Smooth muscle cell (in vitro differentiated cells): ENCODE measurements at regions not wholly inside any gene's neighbourhood (a gene's known extent, or its start where the extent isn't known, plus 50 kb on each side); places are given as distances from the start of the nearest gene placed in this dataset.
A peak's percentile ranks its signal among the peaks of the same experiment; 100 is the strongest.

Experiments
- DNase-seq: peaks from one replicate; lab custom pipeline; 2025; ENCODE audit not compliant: unreplicated experiment; lab: John Stamatoyannopoulos, UW
- H2AFZ ChIP-seq: fragments of 200-600 bp; sonication (generic); 2 replicates; pipeline ENCODE4 v1.6.0; 2016; ENCODE audit warnings: antibody characterized with exemption, low read depth, mild to moderate bottlenecking
- H3F3A ChIP-seq: fragments of 200-600 bp; sonication (generic); 2 replicates; pipeline ENCODE4 v1.6.0; 2017; ENCODE audit warnings: antibody characterized with exemption, low read depth
- H3K27ac ChIP-seq: fragments of 200-600 bp; sonication (generic); 2 replicates; pipeline ENCODE4 v1.5.1; 2016; ENCODE audit warnings: low read depth, mild to moderate bottlenecking
- H3K27me3 ChIP-seq: fragments of 200-600 bp; sonication (generic); 2 replicates; pipeline ENCODE4 v1.6.1; 2016; ENCODE audit warnings: low read depth, mild to moderate bottlenecking
- H3K36me3 ChIP-seq: fragments of 200-600 bp; sonication (generic); 2 replicates; pipeline ENCODE4 v1.5.1; 2016; ENCODE audit warnings: low read depth
- H3K4me1 ChIP-seq: fragments of 200-600 bp; sonication (generic); 2 replicates; pipeline ENCODE4 v1.5.1; 2016; ENCODE audit warnings: low read depth
- H3K4me2 ChIP-seq: fragments of 200-600 bp; sonication (generic); 2 replicates; pipeline ENCODE4 v1.6.0; 2016; ENCODE audit warnings: mild to moderate bottlenecking
- H3K4me3 ChIP-seq: fragments of 200-600 bp; sonication (generic); 2 replicates; pipeline ENCODE4 v1.5.1; 2016; ENCODE audit warnings: mild to moderate bottlenecking
- H3K79me2 ChIP-seq: fragments of 200-600 bp; sonication (generic); 2 replicates; pipeline ENCODE4 v1.6.0; 2016; ENCODE audit warnings: low read depth, mild to moderate bottlenecking
- H3K9ac ChIP-seq: fragments of 200-600 bp; sonication (generic); 2 replicates; pipeline ENCODE4 v1.6.0; 2016; ENCODE audit warnings: low read depth
- H3K9me3 ChIP-seq: fragments of 200-600 bp; sonication (generic); replicated peaks from 2 replicates; pipeline ENCODE4 v1.5.1; 2016; ENCODE audit warnings: low read depth
- H4K20me1 ChIP-seq: fragments of 200-600 bp; sonication (generic); 2 replicates; pipeline ENCODE4 v1.6.0; 2016; ENCODE audit warnings: low read depth
- WGBS: methylation state at CpG from one replicate; pipeline ENCODE4 v1.1.7; 2016; ENCODE audit warnings: low lambda C conversion rate; 5-methylcytosine and 5-hydroxymethylcytosine counted together
- TF ChIP-seq, protein P1 (sequence below): fragments of 200-600 bp; sonication (generic); IDR thresholded peaks from 2 replicates; pipeline ENCODE4 v1.5.1; 2017; ENCODE audit warnings: borderline replicate concordance, mild to moderate bottlenecking, antibody characterized with exemption; ENCODE audit not compliant: insufficient read depth, poor library complexity, severe bottlenecking

DNA sequence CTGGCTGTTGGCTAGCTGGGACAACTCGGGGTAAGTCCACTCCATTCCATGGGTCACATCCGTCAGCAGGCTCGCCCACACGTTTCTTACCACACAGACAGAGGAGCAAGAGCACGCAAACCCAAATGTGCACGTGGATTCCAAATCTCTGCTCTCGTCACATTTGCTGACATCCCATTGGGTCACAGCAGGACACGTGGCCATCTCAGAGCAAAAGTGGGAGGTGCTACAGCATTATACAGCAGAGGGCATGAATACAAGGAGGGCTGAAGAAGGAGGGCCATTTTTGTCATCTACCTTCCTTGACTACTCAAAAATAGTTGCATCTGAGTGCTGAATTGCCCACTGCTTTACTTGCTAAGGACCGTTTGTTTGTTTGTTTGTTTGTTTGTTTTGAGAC is 84.7 kb downstream of the RBBP6 start:
- H3K27me3 ChIP-seq: no peaks in the 10 kb centered on the region
- DNase-seq: no peak
- H3K9ac ChIP-seq: no peak overlapping the region
- H3F3A ChIP-seq: no peaks in the 10 kb centered on the region
- no peaks in the 10 kb centered on the region for H4K20me1 ChIP-seq
- H3K27ac ChIP-seq: no peak overlapping the region
- no peaks in the 10 kb centered on the region for H3K4me1 ChIP-seq
- H3K36me3 ChIP-seq: no peaks in the 10 kb centered on the region
- no peak overlapping the region for H2AFZ ChIP-seq
- H3K79me2 ChIP-seq: no peaks in the 10 kb centered on the region
- WGBS: 86% methylated on average over 9 of the region's 9 CpGs
- H3K4me2 ChIP-seq: no peak overlapping the region
- H3K4me3 ChIP-seq: no peak overlapping the region
- TF ChIP-seq, protein P1, sequence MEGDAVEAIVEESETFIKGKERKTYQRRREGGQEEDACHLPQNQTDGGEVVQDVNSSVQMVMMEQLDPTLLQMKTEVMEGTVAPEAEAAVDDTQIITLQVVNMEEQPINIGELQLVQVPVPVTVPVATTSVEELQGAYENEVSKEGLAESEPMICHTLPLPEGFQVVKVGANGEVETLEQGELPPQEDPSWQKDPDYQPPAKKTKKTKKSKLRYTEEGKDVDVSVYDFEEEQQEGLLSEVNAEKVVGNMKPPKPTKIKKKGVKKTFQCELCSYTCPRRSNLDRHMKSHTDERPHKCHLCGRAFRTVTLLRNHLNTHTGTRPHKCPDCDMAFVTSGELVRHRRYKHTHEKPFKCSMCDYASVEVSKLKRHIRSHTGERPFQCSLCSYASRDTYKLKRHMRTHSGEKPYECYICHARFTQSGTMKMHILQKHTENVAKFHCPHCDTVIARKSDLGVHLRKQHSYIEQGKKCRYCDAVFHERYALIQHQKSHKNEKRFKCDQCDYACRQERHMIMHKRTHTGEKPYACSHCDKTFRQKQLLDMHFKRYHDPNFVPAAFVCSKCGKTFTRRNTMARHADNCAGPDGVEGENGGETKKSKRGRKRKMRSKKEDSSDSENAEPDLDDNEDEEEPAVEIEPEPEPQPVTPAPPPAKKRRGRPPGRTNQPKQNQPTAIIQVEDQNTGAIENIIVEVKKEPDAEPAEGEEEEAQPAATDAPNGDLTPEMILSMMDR: no peak
- no peaks in the 10 kb centered on the region for H3K9me3 ChIP-seq

DNA sequence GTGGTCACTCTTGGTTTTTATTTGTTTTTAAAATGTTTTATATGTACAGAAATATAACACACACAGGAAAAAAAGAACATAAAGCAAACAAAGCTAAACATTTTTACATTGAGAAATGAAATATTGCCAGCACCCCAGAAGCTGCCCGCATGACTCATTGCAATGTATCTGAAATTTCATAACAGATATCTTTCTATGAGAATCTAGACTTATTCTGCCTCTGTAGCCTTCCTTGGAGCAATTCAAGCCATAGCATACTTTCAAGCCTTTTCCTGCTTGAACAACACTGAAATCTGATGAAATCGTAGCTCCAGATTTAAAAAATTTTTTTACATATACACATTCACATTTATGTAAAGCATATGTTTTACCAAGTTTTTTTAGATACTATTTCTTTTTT is 86.9 kb downstream of the RBBP6 start:
- DNase-seq: no peak
- Histone ChIP-seq H3K36me3 (no peaks in the 10 kb centered on the region), H4K20me1 (no peaks in the 10 kb centered on the region), H3K4me2 (no peak overlapping the region), H3K79me2 (no peaks in the 10 kb centered on the region), H3K9ac (no peak overlapping the region), H3K27me3 (no peaks in the 10 kb centered on the region), H3K27ac (no peak overlapping the region), H3K4me3 (no peak overlapping the region), H2AFZ (no peak overlapping the region), H3K4me1 (no peaks in the 10 kb centered on the region), H3K9me3 (no peaks in the 10 kb centered on the region), H3F3A (no peaks in the 10 kb centered on the region)
- WGBS: 98% methylated on average over 2 of the region's 2 CpGs
- TF ChIP-seq, protein P1: no peak

- TF ChIP-seq, protein P1: no peak
- H3K4me1 ChIP-seq: peaks cover 4% of the 10 kb centered on the region
- no peak overlapping the region for H3K4me3 ChIP-seq
- DNase-seq: no peak
- H3K27ac ChIP-seq: no peak overlapping the region
- no peaks in the 10 kb centered on the region for H3K36me3 ChIP-seq
- no peaks in the 10 kb centered on the region for H3K9me3 ChIP-seq
- no peak overlapping the region for H2AFZ ChIP-seq
- WGBS: 55% methylated on average over 1 of the region's 1 CpG
- no peaks in the 10 kb centered on the region for H3F3A ChIP-seq
- H3K9ac ChIP-seq: no peak overlapping the region
- no peaks in the 10 kb centered on the region for H3K79me2 ChIP-seq
- no peak overlapping the region for H3K4me2 ChIP-seq
- H3K27me3 ChIP-seq: no peaks in the 10 kb centered on the region
- no peaks in the 10 kb centered on the region for H4K20me1 ChIP-seq
Observed at GRCh38 chr16:24634919-24635318, 94.5 kb upstream of the TNRC6A start.

DNA sequence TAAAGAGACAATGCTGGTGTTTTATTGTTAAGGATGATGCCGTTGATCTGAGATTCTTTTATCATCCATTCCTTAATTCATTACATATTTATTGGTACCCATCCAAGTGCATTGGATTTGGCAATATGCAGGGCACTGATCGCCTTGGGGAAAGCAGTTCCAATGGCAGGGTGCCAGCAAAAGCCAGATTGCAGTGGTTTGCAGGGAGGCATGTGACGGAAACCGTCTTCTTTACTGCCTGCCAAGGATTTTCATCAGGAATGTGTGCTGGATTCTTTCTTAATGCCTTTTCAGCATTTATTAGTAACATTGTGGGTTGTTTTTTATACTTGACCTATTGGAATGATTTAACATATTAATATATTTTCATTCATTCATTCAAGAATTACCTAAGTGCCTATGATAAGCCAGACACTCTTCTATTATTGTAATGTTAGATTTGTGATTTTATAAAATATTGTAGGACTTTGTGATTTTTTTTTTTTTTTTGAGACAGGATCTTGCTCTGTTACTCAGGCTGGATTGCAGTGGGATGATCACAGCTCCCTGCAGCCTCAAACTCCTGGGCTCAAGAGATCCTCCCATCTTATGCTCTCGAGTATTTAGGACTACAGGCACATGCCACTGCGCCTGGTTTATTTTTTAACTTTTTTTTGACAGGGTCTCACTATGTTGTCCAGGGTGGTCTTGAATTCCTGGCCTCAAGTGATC is 93.4 kb upstream of the TNRC6A start:
- DNase-seq: peak; percentile 23
- Histone ChIP-seq H3K79me2 (no peaks in the 10 kb centered on the region), H3K4me3 (no peak overlapping the region), H4K20me1 (no peaks in the 10 kb centered on the region), H3K9ac (peak overlapping the region; percentile 8), H3K4me2 (peak overlapping the region; percentile 49), H2AFZ (no peak overlapping the region), H3K27me3 (no peaks in the 10 kb centered on the region), H3F3A (no peaks in the 10 kb centered on the region), H3K36me3 (no peaks in the 10 kb centered on the region), H3K4me1 (peaks cover 4% of the 10 kb centered on the region), H3K9me3 (no peaks in the 10 kb centered on the region), H3K27ac (peak overlapping the region; percentile 73)
- TF ChIP-seq, protein P1: no peak
- WGBS: 29% methylated on average over 6 of the region's 6 CpGs
